ENCODE measurements at regions not wholly inside any gene's neighbourhood (a gene's known extent, or its start where the extent isn't known, plus 50 kb on each side); places are given as distances from the start of the nearest gene placed in this dataset.

DNA sequence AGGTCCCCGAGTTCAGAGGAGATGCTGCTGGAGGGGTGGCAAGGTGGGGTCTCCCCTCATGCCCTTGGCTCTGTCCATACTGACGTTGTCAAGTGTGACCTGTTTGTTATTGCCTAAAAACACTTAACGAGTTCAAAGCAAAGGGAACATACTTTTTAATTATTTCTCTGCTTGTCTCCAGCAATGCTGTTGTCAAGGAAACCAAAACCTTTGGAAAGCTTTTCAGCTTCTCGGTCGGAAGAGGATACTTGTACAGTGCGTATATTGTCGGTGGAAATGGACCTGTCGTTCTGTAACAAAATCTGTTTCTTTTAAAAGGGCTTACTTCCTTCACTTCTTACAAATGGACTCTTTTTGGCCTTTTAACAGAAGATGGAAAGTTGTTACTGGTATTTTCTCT lies 73.9 kb downstream of the SLC25A47 start:
- TF ChIP-seq, protein P1, sequence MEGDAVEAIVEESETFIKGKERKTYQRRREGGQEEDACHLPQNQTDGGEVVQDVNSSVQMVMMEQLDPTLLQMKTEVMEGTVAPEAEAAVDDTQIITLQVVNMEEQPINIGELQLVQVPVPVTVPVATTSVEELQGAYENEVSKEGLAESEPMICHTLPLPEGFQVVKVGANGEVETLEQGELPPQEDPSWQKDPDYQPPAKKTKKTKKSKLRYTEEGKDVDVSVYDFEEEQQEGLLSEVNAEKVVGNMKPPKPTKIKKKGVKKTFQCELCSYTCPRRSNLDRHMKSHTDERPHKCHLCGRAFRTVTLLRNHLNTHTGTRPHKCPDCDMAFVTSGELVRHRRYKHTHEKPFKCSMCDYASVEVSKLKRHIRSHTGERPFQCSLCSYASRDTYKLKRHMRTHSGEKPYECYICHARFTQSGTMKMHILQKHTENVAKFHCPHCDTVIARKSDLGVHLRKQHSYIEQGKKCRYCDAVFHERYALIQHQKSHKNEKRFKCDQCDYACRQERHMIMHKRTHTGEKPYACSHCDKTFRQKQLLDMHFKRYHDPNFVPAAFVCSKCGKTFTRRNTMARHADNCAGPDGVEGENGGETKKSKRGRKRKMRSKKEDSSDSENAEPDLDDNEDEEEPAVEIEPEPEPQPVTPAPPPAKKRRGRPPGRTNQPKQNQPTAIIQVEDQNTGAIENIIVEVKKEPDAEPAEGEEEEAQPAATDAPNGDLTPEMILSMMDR (IDR thresholded peaks at IDR 0.05; ENCODE audit: poor library complexity), result no peak
- TF ChIP-seq EZH2 (IDR thresholded peaks at IDR 0.05; ENCODE audit: borderline replicate concordance) (no peak), EZH2phosphoT487 (IDR thresholded peaks at IDR 0.05; ENCODE audit: low read depth, severe bottlenecking, unreplicated experiment) (no peak)

All from hepatocyte (in vitro differentiated cells).